SK-N-SH (cell line): ENCODE measurements at regions not wholly inside any gene's neighbourhood (a gene's known extent, or its start where the extent isn't known, plus 50 kb on each side); places are given as distances from the start of the nearest gene placed in this dataset.

ENCODE experiments used
- CTCF ChIA-PET: fragments of 300-600, 350-600 bp; formaldehyde crosslinking; extraction: SDS; loops from one replicate; lab custom pipeline; 2021; lab: Yijun Ruan, JAX
- POLR2A ChIA-PET: fragments of 350-600 bp; sonication (Branson Sonifier 250); formaldehyde crosslinking; extraction: SDS; loops from one replicate; lab custom pipeline; 2020; ENCODE audit warnings: antibody characterized with exemption, inconsistent platforms; lab: Yijun Ruan, JAX
- DNase-seq: peaks from one replicate; pipeline ENCODE4 v3.0.0; 2012
- H2AFZ ChIP-seq: fragments of 200-600 bp; sonication (generic); 2 replicates; pipeline ENCODE4 v1.8.1; 2016; ENCODE audit warnings: antibody characterized with exemption, mild to moderate bottlenecking, low read depth
- H3F3A ChIP-seq: fragments of 200-600 bp; sonication (generic); replicated peaks from 2 replicates; pipeline ENCODE3; 2016; ENCODE audit warnings: antibody characterized with exemption, mild to moderate bottlenecking; ENCODE audit not compliant: insufficient read depth
- H3K27ac ChIP-seq, 2 experiments: fragments of 200-500 bp in 1 of 2; fragments of 200-600 bp in 1 of 2; sonication (Bioruptor generic) in 1 of 2; sonication (generic), shearing (Covaris generic) in 1 of 2; 2 replicates each; pipeline versions ENCODE4 v1.5.1 to v1.6.1; 2014 to 2016; ENCODE audit warnings: low read depth in 2 of 2, inconsistent platforms in 1 of 2, low read length in 1 of 2, mild to moderate bottlenecking in 1 of 2, mixed read lengths in 1 of 2
- H3K27me3 ChIP-seq: fragments of 200-600 bp; sonication (generic), shearing (Covaris generic); 2 replicates; pipeline ENCODE4 v1.6.1; 2016; ENCODE audit warnings: mixed run types; ENCODE audit not compliant: insufficient read depth
- H3K36me3 ChIP-seq, 2 experiments: fragments of 200-500 bp in 1 of 2; fragments of 200-600 bp in 1 of 2; sonication (Bioruptor generic) in 1 of 2; sonication (generic) in 1 of 2; replicated peaks in 1 of 2; 2 replicates each; pipeline versions ENCODE3 to v1.5.1; 2014 to 2016; ENCODE audit warnings: low read length in 1 of 2, mild to moderate bottlenecking in 1 of 2; ENCODE audit not compliant: insufficient read depth in 2 of 2, control insufficient read depth in 1 of 2
- H3K4me1 ChIP-seq, 2 experiments: fragments of 200-500 bp in 1 of 2; fragments of 200-600 bp in 1 of 2; sonication (Bioruptor generic) in 1 of 2; sonication (generic), shearing (Covaris generic) in 1 of 2; 2 replicates each; pipeline versions ENCODE4 v1.5.1 to v1.6.1; 2014 to 2016; ENCODE audit warnings: low read depth in 1 of 2, low read length in 1 of 2, mixed run types in 1 of 2; ENCODE audit not compliant: insufficient read depth in 2 of 2, control insufficient read depth in 1 of 2
- H3K4me2 ChIP-seq: fragments of 200-600 bp; sonication (generic), shearing (Covaris generic); 2 replicates; pipeline ENCODE4 v1.6.1; 2017; ENCODE audit warnings: mixed run types
- H3K4me3 ChIP-seq, 2 experiments: fragments of 200-500 bp in 1 of 2; fragments of 200-600 bp in 1 of 2; sonication (Bioruptor generic) in 1 of 2; sonication (generic), shearing (Covaris generic) in 1 of 2; 2 replicates each; pipeline versions ENCODE4 v1.5.1 to v1.8.1; 2014 to 2016; ENCODE audit warnings: low read depth in 2 of 2, inconsistent platforms in 1 of 2, low read length in 1 of 2, mild to moderate bottlenecking in 1 of 2, mixed read lengths in 1 of 2, moderate library complexity in 1 of 2
- H3K79me2 ChIP-seq: fragments of 200-600 bp; sonication (generic); 2 replicates; pipeline ENCODE4 v1.8.1; 2017; ENCODE audit warnings: mild to moderate bottlenecking; ENCODE audit not compliant: insufficient read depth
- H3K9ac ChIP-seq: fragments of 200-600 bp; sonication (generic); 2 replicates; pipeline ENCODE4 v1.6.1; 2017; ENCODE audit warnings: mixed run types
- H3K9me2 ChIP-seq: fragments of 200-600 bp; sonication (generic); 2 replicates; pipeline ENCODE4 v1.6.1; 2017; ENCODE audit warnings: mixed run types
- H3K9me3 ChIP-seq: fragments of 200-600 bp; sonication (generic); 2 replicates; pipeline ENCODE4 v1.6.1; 2017; ENCODE audit warnings: mixed run types, mild to moderate bottlenecking, moderate library complexity
- H4K20me1 ChIP-seq: fragments of 200-600 bp; sonication (generic); 2 replicates; pipeline ENCODE4 v1.6.1; 2017; ENCODE audit warnings: mild to moderate bottlenecking, mixed run types; ENCODE audit not compliant: insufficient read depth
- CTCF ChIP-seq: fragments of 200-600 bp; sonication (generic); IDR thresholded peaks from 2 replicates; pipeline ENCODE4 v1.6.1; 2017; ENCODE audit warnings: antibody characterized with exemption, mild to moderate bottlenecking, moderate library complexity
- EP300 ChIP-seq, 2 experiments: IDR thresholded peaks; 2 replicates each; pipeline versions ENCODE4 v1.4.0 to v1.6.1; 2012; ENCODE audit warnings: borderline replicate concordance in 1 of 2, low read depth in 1 of 2, low read length in 1 of 2
- EZH2phosphoT487 ChIP-seq: fragments of 200-600 bp; sonication (generic); IDR thresholded peaks from 2 replicates; pipeline ENCODE4 v1.6.1; 2017; ENCODE audit warnings: low read depth, mixed run types, mild to moderate bottlenecking, antibody characterized with exemption, moderate library complexity, borderline replicate concordance
- FOSL2 ChIP-seq: IDR thresholded peaks from 2 replicates; pipeline ENCODE4 v1.4.0; 2012; ENCODE audit warnings: low read depth, mild to moderate bottlenecking, moderate library complexity, borderline replicate concordance
- FOXJ3 ChIP-seq: sonication (generic); formaldehyde crosslinking; IDR thresholded peaks from 2 replicates; pipeline ENCODE4 v1.5.1; 2020; ENCODE audit warnings: mild to moderate bottlenecking, missing genetic modification reagents
- FOXM1 ChIP-seq: IDR thresholded peaks from 2 replicates; pipeline ENCODE4 v1.4.0; 2012; ENCODE audit warnings: low read depth, mild to moderate bottlenecking
- GATA2 ChIP-seq: sonication (generic); formaldehyde crosslinking; IDR thresholded peaks from 2 replicates; pipeline ENCODE4 v1.5.0; 2020; ENCODE audit warnings: mild to moderate bottlenecking, missing genetic modification reagents
- JUND ChIP-seq: IDR thresholded peaks from 2 replicates; pipeline ENCODE4 v1.4.0; 2012
- MAX ChIP-seq: IDR thresholded peaks from 2 replicates; pipeline ENCODE4 v1.4.0; 2012; ENCODE audit warnings: low read depth
- MEF2A ChIP-seq: IDR thresholded peaks from 2 replicates; pipeline ENCODE4 v1.4.0; 2012; ENCODE audit warnings: low read depth, borderline replicate concordance
- MXI1 ChIP-seq: IDR thresholded peaks from 2 replicates; pipeline ENCODE4 v1.6.1; 2012; ENCODE audit warnings: mild to moderate bottlenecking, low read depth, low read length, improper control_type of control experiment
- RCOR1 ChIP-seq: fragments of 150-350 bp; IDR thresholded peaks from 2 replicates; pipeline ENCODE4 v1.6.1; 2017; ENCODE audit warnings: antibody characterized with exemption, low read length
- RFX5 ChIP-seq: IDR thresholded peaks from 2 replicates; pipeline ENCODE4 v1.6.1; 2012; ENCODE audit warnings: mild to moderate bottlenecking, improper control_type of control experiment, low read length
- SMC3 ChIP-seq: IDR thresholded peaks from 2 replicates; pipeline ENCODE4 v1.6.1; 2012; ENCODE audit warnings: low read depth, low read length, improper control_type of control experiment
- TAF1 ChIP-seq: IDR thresholded peaks from 2 replicates; pipeline ENCODE4 v1.6.1; 2012; ENCODE audit warnings: low read depth, mild to moderate bottlenecking, low read length, moderate library complexity, borderline replicate concordance
- TCF12 ChIP-seq: IDR thresholded peaks from 2 replicates; pipeline ENCODE4 v1.4.0; 2012
- YY1 ChIP-seq: IDR thresholded peaks from 2 replicates; pipeline ENCODE4 v1.4.0; 2012; ENCODE audit warnings: low read depth, mild to moderate bottlenecking
- WGBS: methylation state at CpG from one replicate; pipeline ENCODE4 v1.1.6; 2017; ENCODE audit warnings: low lambda C conversion rate; 5-methylcytosine and 5-hydroxymethylcytosine counted together
- TF ChIP-seq, protein P1 (sequence below): IDR thresholded peaks from 2 replicates; pipeline ENCODE4 v1.6.1; 2012; ENCODE audit warnings: mild to moderate bottlenecking, low read depth, low read length, moderate library complexity

DNA sequence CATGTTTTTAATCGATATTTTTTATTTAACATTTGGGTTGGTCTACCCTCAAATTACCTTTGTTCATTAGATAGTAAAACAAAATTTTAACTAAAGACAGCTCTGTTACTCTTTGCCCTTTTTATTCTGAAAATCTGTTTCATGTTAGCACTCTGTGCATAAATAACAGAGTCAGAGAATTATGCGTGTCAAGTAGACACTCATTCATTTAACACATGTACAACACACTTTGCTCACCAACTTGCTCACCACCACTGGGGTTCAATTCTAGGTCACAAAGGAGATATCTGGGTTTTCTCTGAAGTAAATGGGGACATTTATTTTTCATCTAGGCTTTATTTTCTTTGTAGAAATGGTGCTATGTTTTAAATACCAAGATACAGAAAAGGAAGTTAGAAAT, 457.4 kb upstream of the SEMA3D start:
- Histone ChIP-seq H3K27me3 (no peaks in the 10 kb centered on the region), H4K20me1 (no peaks in the 10 kb centered on the region), H3K4me2 (no peak overlapping the region), H3K9me3 (no peaks in the 10 kb centered on the region), H3K4me1 (no peaks in the 10 kb centered on the region; a peak in 1 of 4 replicates), H2AFZ (no peak overlapping the region), H3K4me3 (no peak overlapping the region), H3K79me2 (no peaks in the 10 kb centered on the region), H3K9me2 (peaks cover 2% of the 10 kb centered on the region; the same call in 1 of the 2 replicates), H3K36me3 (no peaks in the 10 kb centered on the region), H3K9ac (no peak overlapping the region), H3K27ac (no peak overlapping the region), H3F3A (no peaks in the 10 kb centered on the region)
- no peak for TF ChIP-seq MXI1
- TF ChIP-seq, protein P1, sequence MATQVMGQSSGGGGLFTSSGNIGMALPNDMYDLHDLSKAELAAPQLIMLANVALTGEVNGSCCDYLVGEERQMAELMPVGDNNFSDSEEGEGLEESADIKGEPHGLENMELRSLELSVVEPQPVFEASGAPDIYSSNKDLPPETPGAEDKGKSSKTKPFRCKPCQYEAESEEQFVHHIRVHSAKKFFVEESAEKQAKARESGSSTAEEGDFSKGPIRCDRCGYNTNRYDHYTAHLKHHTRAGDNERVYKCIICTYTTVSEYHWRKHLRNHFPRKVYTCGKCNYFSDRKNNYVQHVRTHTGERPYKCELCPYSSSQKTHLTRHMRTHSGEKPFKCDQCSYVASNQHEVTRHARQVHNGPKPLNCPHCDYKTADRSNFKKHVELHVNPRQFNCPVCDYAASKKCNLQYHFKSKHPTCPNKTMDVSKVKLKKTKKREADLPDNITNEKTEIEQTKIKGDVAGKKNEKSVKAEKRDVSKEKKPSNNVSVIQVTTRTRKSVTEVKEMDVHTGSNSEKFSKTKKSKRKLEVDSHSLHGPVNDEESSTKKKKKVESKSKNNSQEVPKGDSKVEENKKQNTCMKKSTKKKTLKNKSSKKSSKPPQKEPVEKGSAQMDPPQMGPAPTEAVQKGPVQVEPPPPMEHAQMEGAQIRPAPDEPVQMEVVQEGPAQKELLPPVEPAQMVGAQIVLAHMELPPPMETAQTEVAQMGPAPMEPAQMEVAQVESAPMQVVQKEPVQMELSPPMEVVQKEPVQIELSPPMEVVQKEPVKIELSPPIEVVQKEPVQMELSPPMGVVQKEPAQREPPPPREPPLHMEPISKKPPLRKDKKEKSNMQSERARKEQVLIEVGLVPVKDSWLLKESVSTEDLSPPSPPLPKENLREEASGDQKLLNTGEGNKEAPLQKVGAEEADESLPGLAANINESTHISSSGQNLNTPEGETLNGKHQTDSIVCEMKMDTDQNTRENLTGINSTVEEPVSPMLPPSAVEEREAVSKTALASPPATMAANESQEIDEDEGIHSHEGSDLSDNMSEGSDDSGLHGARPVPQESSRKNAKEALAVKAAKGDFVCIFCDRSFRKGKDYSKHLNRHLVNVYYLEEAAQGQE = no peak
- no peak for TF ChIP-seq MAX
- no peak for TF ChIP-seq RFX5
- TF ChIP-seq FOXM1 = no peak
- TF ChIP-seq EZH2phosphoT487 = no peak
- ChIA-PET POLR2A (no interaction called here), CTCF (no interaction called here)
- whole genome bisulfite sequencing = 84% methylated on average over 2 of the region's 2 CpGs
- no peak for DNase-seq

- 51% methylated on average over 3 of the region's 3 CpGs for WGBS
- no peak overlapping the region for H3K27ac ChIP-seq
- no peak overlapping the region for H3K9ac ChIP-seq
- no peak for DNase-seq
- no peak overlapping the region for H2AFZ ChIP-seq
- no peaks in the 10 kb centered on the region for H3K27me3 ChIP-seq
- peaks cover 2% of the 10 kb centered on the region; the same call in 1 of the 2 replicates for H3K9me2 ChIP-seq
- H3K4me1 ChIP-seq = no peaks in the 10 kb centered on the region; a peak in 1 of 4 replicates
- H4K20me1 ChIP-seq = no peaks in the 10 kb centered on the region
- ChIA-PET CTCF (interaction anchor here (0.7 kb wide), 1 partner anchor 11 kb away, joined by 3 read pairs; no protein-coding TSS in a partner anchor), POLR2A (no interaction called here)
- TF ChIP-seq FOSL2 = no peak
- no peak for TF ChIP-seq SMC3
- no peak for TF ChIP-seq YY1
- no peak for TF ChIP-seq GATA2 (CRISPR knock-in tag)
- TF ChIP-seq JUND = no peak
- no peak for TF ChIP-seq RCOR1
- no peak for TF ChIP-seq FOXJ3 (CRISPR knock-in tag)
- TF ChIP-seq RFX5 = no peak
- TF ChIP-seq TAF1 = no peak
- no peak for TF ChIP-seq CTCF
- no peak for TF ChIP-seq EP300 (IDR thresholded peaks at IDR 0.05; ENCODE audit: borderline replicate concordance in 1 of 2, low read depth in 1 of 2, low read length in 1 of 2)
- TF ChIP-seq TCF12 = no peak
- no peak for TF ChIP-seq MEF2A
- H3K4me2 ChIP-seq = no peak overlapping the region
- no peak overlapping the region for H3K4me3 ChIP-seq
- H3K9me3 ChIP-seq = no peaks in the 10 kb centered on the region
- H3K36me3 ChIP-seq = no peaks in the 10 kb centered on the region
- no peaks in the 10 kb centered on the region for H3K79me2 ChIP-seq
- no peaks in the 10 kb centered on the region for H3F3A ChIP-seq
Observed at GRCh38 chr7:85641331-85641730, 454.5 kb upstream of the SEMA3D start.
